ENCODE measurements at regions not wholly inside any gene's neighbourhood (a gene's known extent, or its start where the extent isn't known, plus 50 kb on each side); places are given as distances from the start of the nearest gene placed in this dataset.

GRCh38 chr1:218755128-218755527, 410.0 kb downstream of the TGFB2 start:
- ChIA-PET CTCF (ENCODE audit: low intra/inter-chr PET ratio, low total read pairs) (no interaction called here), POLR2A (no interaction called here)
- in situ Hi-C loops (cut with HindIII; ENCODE audit: extremely low pct_ligation_motif_present, low pct_unique_long_range_greater_than_20kb) (no loop called here), intact Hi-C loops (cut with micrococcal nuclease; ENCODE audit: unreplicated experiment) (no loop called here)
- no peak overlapping the region for H3K4me3 ChIP-seq (replicated peaks in 1 of 3; ENCODE audit: insufficient read depth in 1 of 3, low read depth in 2 of 3, low read length in 3 of 3)
- H3K9me3 ChIP-seq (ENCODE audit: low read length), result peaks cover 10% of the 10 kb centered on the region; the same call in 1 of the 2 replicates
- no peaks in the 10 kb centered on the region for H4K20me1 ChIP-seq (ENCODE audit: insufficient read depth, low read length)
- ATAC-seq (no peak), DNase-seq (ENCODE audit: low spot score) (no peak), FAIRE-seq (no peak)
- H3K79me2 ChIP-seq (ENCODE audit: insufficient read depth, low read length), result no peaks in the 10 kb centered on the region
- no peak overlapping the region for H3K4me2 ChIP-seq (ENCODE audit: low read depth, low read length)
- no peak overlapping the region for H2AFZ ChIP-seq (ENCODE audit: low read length)
- no peaks in the 10 kb centered on the region for H3K27me3 ChIP-seq (ENCODE audit: control insufficient read depth in 1 of 2, insufficient read depth in 2 of 2, low read length in 2 of 2)
- WGBS (ENCODE audit: low lambda C conversion rate), result 22% methylated on average over 3 of the region's 3 CpGs
- H3K4me1 ChIP-seq (ENCODE audit: insufficient read depth, low read length), result no peaks in the 10 kb centered on the region
- BruUV-seq (replicated peaks), result no TSS peak
- H3K27ac ChIP-seq (ENCODE audit: extremely low read length, insufficient read depth, low read length), result no peak overlapping the region
- no peak overlapping the region for H3K9ac ChIP-seq (ENCODE audit: insufficient read depth, low read depth, low read length)
- H3K36me3 ChIP-seq (replicated peaks in 1 of 2; ENCODE audit: control insufficient read depth in 1 of 2, insufficient read depth in 2 of 2, low read length in 2 of 2), result no peaks in the 10 kb centered on the region
- TF ChIP-seq HNRNPLL (IDR thresholded peaks at IDR 0.05; ENCODE audit: low read depth, low read length, poor library complexity, severe bottlenecking) (no peak), RXRB (CRISPR knock-in tag; IDR thresholded peaks at IDR 0.05; ENCODE audit: borderline replicate concordance) (no peak), ZNF556 (CRISPR knock-in tag; IDR thresholded peaks at IDR 0.05; ENCODE audit: borderline replicate concordance) (no peak), SYNCRIP (IDR thresholded peaks at IDR 0.05; ENCODE audit: insufficient read depth, low read depth, low read length) (no peak), MYC (CRISPR knock-in tag; IDR thresholded peaks at IDR 0.05; ENCODE audit: borderline replicate concordance) (no peak), FOXP4 (CRISPR knock-in tag; IDR thresholded peaks at IDR 0.05) (no peak), DRAP1 (CRISPR knock-in tag; IDR thresholded peaks at IDR 0.05) (no peak), ARHGAP35 (CRISPR knock-in tag; IDR thresholded peaks at IDR 0.05; ENCODE audit: borderline replicate concordance) (no peak), ARID5B (CRISPR knock-in tag; IDR thresholded peaks at IDR 0.05) (no peak), ZNF646 (CRISPR knock-in tag; IDR thresholded peaks at IDR 0.05) (no peak)

Measured in HepG2 (cell line).